Ammon's horn (tissue), 1 donor: ENCODE measurements at regions not wholly inside any gene's neighbourhood (a gene's known extent, or its start where the extent isn't known, plus 50 kb on each side); places are given as distances from the start of the nearest gene placed in this dataset.
"Not testable (repeated sequence)": the region's sequence is repeated elsewhere in the genome, so short reads cannot be mapped to it uniquely, and the experiment has no call there.

Experiments
- DNase-seq: peaks from one replicate; pipeline ENCODE4 v3.0.0-alpha.2; 2016; ENCODE audit warnings: low spot score

DNA sequence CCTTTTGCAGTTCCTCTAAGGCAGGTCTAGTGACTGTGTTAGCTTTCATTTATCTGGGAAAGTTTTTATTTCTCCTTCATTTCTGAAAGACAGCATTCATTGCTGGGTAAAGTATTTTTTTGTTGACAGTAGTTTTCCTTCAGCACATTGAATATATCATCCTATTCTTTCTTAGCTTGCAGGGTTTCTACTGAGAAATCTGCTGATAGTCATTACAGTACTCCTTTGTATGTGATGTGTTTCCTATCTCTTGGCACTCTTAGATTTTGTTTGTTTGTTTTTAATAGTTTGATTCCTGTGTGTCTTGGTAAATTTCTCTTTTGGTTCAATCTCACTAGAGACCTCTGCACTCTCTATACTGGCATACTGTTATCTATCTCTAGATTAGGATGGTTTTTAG is 1667.9 kb downstream of the SLITRK1 start:
- DNase-seq = no peak

DNA sequence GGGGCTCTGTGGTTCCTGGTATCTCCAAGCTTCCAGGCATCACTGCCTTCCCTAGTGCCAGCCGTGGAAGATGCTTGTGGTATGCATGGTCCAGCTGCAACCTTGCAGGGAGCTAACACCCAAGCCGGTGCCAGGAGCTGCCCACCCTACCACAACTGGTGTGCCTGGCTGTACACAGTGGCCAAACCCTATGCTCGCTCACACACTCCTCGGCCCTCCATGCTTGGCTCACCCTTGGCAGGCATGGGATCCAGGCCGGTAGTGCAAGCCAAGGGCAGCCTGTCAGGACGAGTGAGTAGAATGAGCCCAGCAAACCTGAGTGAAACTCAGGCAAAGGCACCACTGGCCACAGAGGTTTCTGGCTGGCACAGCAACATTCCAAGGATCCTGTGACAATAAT is 1676.0 kb downstream of the SLITRK1 start:
- DNase-seq = no peak

DNA sequence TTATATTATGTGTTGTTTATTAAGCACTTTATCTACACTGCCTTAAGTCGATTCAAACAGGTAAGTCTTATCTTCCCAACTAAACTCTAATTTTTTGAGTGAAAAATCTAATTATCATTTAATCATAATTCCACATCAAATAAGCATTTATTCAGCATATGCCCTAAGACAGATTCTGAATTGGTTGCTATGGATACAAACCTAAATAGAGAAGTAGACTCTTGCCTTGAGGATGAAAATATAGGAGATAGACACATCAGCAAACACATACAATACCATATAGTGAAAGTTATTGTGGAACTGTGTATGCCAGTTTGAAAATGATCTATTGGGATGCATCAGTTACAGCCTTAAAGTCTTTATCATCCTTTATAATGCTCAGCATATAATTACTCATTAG is 1679.9 kb downstream of the SLITRK1 start:
- DNase-seq = no peak

DNA sequence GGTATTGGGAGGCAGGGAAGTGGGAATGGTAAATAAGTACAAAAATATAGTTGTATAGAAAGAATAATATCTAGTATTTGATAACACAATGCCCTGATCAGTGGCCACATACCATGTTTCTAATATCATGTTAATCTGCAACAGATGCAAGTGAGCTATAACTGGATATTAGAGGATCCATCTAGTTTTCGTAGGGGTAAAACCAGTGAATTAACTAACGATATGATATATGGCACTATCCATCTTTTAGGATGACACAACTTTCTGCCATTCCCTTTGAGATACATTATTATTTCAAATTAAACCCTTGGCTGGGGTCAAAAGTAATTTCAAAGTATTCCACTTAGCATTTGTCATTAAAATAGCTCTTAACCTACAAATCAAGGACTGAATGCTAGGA is 1686.2 kb downstream of the SLITRK1 start:
- no peak for DNase-seq

DNA sequence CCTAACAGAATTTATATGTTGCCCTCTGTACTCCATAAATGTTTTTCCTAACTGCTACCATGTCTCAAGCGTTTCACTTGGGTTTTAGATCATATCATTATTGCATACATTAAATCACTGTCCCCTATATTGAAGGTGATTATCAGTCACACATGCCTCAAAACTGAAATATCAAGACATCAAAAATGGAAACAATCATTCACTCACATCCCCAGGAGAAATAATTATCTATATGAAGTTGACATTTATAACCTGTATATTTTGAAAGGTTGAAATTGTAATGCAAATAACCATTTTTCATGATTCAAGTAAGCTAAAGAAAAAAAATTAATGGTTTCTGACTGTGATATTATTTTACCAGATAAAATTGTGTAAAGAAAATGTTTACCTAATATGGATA is 1695.0 kb downstream of the SLITRK1 start:
- DNase-seq = no peak

DNA sequence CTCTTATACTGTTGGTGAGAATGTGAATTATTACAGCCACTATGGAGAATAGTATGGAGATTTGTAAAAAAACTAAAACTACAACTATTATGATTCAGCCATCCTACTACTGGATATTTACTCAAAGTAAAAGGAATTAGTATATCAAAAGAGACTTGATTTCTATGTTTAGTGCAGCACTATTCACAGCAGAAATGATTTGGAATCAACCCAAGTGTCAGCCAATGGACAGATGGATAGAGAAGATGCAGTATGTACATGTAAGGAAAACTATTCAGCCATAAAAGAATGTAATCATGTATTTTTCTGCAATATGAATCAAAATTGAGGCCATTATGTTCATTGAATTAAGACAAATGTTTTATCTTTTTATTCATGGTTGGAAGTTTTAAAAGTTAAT is 1705.5 kb downstream of the SLITRK1 start:
- no peak for DNase-seq

DNA sequence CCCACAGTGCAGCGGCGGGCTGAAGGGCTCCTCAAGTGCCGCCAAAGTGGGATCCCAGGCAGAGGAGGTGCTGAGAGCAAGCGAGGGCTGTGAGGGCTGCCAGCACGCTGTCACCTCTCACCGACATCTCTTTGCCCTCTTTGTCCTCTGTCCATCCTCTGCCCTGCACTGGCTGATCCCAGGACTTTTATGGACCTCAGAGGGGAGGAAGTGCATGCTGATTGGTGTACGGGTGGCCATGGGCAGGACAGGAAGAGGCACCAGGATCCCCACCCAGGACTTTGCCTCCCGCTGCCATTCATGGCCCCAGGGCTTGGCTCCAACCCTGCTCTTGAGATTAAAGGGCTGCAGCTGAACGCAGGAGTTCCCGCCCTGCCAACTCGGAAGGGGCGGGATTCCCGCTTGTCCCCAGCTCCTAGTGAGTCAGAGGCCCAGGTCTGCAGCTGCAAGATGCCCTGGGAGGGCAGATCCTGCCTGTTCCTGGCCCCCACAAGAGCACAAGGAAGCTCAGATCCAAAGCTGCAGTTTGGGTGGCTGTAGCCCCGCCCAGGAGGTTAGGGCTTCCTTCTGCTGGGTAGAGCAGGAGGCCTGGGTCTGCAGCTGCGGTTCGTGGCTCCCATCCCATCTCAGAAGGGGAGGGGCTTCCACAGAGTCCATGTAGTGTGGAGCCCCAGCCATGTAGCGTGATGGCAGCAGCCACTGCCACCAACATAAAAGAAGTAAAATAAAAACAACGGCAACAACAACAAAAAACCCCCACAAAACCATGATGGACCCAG is 1716.7 kb downstream of the SLITRK1 start:
- no peak for DNase-seq

DNA sequence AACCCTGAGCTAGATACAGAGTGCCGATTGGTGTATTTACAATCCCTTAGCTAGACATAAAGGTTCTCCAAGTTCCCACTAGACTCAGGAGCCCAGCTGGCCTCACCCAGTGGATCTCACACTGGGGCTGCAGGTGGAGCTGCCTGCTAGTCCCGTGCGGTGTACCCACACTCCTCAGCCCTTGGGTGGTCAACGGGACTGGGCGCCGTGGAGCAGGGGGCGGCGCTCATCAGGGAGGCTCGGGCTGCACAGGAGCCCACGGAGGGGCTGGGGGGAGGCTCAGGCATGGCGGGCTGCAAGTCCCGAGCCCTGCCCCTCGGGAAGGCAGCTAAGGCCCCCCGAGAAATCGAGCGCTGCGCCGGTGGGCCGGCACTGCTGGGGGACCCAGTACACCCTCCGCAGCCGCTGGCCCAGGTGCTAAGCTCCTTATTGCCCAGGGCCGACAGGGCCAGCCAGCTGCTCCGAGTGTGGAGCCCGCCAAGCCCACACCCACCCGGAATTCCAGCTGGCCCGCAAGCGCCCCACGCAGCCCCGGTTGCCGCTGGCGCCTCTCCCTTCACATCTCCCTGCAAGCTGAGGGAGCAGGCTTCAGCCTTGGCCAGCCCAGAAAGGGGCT is 1717.4 kb downstream of the SLITRK1 start:
- not testable (repeated sequence) for DNase-seq

DNA sequence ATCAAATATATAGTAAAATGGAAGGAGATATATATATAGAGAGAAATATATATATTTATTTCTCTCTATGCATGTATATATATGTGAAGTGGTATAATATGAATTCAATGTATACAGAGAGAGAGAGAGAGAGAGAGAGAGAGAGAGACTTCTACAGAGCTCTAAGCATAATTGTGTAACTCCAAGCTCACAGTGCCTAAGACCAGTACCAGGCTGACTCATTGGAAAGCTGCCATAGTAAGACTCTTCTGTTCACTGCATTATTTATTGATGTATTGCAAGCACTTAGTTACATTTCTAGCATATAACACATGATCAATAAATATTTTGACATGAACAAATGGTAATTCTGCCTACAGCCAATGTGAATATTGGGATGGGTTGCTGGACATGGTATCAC is 1734.7 kb downstream of the SLITRK1 start:
- no peak for DNase-seq

DNA sequence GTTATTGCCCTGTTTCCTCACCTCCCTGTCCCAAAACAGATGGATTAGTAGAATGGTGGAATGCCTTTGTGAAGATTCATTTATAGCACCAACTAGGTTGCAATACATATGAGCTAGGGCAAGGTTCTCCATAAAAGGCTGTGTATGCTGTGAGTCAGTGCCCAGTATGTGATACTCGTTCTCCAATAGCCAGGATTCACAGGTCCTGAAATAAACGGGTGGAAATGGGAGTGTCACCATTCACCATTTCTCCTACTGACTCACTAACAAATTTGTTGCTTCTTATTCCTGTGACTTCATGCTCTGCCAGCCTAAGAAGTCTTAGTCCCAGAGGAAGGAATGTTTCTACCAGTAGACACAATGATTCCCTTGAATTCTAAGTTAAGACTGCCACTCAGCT is 1745.4 kb downstream of the SLITRK1 start:
- DNase-seq = no peak

DNA sequence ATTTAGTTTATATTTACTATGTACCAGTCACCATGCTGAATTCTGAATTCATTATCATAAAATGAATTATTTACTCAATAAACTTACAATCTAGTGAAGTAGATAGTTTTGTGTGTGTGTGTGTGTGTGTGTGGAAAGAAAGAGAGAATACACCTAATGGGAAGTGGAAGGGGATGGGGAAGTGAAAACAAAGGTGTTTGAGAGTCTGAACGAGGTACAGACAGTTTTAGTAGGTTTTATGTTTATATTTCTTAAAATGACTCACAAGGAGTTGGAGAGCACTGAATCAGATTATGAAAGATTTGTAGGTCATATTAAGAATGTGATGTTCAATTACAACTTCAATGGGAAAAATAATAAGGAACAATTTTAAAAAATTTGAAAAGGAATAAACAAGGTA is 1753.0 kb downstream of the SLITRK1 start:
- no peak for DNase-seq

DNA sequence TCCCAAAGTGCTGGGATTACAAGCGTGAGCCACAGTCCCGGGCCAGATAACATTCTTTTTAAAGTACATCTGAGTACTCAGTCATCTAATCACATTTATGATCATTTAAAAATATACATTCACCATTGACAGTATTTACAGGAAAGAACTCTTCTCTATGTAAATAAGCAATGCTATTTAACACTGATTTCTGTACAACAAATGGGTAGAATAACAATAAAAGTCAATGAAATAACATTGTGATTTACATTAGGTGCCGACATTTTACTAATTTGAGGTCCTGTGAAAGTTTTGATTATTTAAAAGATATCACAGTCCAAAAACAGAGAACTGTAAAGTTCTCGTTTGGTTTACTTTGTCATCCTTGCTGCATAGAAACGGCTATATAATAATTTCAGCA is 1763.7 kb downstream of the SLITRK1 start:
- no peak for DNase-seq

DNA sequence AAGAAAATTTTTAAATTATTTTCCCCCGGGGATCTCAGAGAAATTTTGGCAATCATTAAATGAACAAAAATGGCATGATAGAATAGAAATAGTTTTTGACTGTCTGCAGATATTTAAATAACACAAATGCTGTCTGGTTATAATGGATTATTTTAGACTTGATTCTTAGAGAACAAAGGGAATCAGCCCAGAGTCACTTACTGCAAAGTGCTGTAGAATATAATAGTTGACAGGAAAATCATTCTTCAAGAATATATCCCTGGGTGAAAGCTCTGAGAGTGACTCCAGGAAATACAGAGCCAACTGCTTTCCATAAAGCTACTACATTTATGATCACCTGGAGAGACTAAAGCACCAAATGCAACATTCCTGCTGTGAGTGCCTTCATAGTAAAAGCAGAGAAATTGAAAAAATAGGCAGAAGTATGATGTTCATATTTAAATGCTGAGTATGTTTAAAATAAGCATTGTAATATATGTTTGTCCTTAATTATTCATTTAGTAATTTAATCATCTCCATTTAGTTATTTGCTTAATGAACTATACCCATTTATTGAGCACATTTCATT is 1765.8 kb downstream of the SLITRK1 start:
- DNase-seq = no peak

DNA sequence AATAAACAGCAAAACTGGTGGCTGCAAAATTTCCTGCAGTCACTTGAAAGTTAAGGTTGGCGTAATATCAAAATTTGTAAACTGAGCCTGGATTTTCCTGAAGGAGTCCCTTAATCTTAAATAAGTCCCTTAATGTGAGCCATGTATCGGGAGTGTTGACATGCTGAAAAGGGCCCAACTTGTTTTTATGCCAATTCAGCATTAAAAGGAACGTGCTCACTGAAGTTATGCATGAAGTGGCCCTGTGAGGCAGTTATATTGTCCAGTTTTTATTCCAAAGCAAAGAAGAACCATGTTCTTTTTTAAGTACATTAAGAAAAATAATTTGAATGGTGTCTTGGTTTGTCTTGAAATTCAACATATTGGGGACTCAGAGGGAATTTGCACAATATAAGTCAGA is 1766.9 kb downstream of the SLITRK1 start:
- DNase-seq = no peak

DNA sequence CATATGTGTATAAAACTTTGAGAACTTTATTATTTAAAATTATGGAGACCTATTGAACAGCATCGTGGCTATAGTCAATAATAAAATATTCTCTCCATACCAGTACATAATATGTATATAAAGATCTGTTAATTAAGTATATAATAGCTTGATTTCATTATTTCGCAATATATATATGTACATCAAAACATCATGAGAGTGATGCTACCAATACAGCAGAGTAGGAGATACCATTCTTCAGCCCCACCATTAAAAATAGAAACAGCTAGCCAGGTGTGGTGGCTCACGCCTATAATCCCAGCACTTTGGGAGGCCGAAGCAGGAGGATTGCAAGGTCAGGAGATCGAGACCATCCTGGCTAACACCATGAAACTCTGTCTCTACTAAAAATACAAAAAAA is 1755.3 kb upstream of the SPRY2 start:
- no peak for DNase-seq

DNA sequence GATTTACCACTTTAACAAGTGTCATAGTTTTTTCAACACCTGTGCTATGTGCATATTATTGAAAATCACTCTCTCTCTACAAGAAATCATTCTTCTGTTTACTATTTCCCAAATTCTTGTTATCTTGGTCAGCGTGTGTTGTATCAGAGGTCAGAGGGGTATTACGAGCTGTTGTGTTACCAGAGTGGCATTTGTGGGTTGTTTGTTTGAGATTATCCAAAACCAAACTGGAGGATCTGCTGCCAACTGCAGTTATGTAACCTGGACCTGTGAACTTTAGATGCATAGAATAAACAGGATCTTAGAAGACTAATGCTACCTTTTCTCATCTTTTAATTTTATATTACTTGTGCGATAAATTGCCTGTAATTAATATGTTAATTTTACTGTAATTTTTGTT is 1751.4 kb upstream of the SPRY2 start:
- no peak for DNase-seq

DNA sequence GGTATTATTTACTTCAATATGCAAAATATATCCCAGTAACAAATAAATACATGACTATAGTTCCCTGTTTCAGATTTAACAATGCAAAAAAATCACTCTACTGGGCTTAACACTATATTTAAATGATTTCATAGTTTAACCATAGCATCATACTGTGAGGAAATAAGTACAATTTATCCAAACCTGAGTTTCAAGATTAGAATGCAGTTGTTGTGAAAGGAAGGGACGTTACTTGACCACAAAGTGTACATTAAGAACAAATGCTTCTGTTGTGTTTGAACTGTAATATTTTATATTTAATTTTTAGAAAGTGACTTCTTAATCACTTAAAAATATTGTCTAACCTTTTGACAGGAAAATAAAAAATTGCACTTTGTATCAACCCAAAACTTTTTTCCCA is 1747.9 kb upstream of the SPRY2 start:
- no peak for DNase-seq

DNA sequence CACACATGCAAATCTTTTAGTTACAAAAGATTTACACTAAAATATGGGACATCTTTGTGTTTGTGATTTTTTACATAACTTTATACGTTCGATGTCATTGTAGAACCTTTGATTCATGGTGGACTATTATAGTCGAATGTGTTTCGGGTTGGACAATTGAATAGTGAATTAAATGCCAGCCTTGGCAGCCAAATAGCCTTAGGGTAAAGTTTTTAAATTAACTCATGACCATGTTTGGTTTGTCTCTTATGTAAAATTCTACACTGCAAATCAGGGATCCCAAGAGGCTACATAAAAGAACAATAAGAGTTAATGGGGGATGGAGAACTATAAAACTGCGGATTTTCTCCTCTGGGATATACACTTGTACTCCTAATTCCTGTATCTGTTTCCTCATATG is 1735.6 kb upstream of the SPRY2 start:
- DNase-seq = no peak

DNA sequence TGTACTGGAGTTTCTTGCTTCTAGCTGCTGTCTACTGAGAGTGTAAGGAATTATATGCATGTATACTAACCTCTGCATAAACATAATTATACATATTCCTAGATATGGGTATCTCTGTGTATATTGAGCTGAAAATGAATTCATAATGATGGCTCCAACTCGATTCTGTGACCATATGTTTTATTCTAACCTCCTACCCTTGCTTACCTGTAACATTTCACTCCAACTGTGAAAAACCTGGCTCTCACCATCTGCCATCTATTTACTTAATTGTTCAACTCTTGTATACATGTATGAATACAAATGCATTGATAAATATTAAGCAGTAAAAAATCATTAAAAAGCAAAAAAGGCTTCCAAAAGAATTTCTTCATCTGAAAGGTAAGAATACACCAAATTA is 1729.5 kb upstream of the SPRY2 start:
- DNase-seq = no peak

DNA sequence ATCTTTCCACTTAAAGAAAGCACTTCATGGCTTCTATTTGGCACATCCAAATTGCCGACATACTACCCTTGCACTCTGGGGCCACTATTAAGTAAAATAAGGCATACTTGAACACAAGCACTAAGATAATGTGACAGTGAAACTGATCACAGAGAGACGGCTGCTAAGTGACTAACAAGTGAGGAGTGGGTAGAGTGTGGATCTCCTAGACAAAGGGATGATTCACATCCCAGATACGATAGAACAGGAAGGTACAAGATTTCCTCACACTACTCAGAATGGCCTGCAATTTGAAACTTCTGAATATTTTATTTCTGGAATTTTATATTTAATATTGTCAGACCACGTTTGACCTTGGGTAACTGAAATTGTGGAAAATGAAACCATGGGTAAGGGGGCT is 1721.8 kb upstream of the SPRY2 start:
- DNase-seq = no peak

DNA sequence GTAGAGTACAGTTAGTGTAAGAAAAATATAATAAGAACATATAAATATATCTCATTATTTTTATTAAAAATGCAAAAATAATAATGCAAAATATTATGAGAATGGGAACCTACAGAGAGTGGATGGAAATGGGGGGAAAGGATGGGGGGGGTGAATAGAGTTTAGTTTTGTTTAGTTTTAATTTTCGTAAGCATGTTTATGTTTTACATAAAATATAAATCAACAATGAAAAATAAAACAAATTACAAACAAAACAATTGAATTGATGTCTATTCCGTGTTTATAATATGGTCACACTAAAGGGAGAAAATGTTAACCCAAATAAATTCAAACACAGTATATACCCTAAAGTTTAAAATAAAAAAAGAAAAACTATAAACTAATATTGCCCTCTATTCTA is 1717.4 kb upstream of the SPRY2 start:
- no peak for DNase-seq

DNA sequence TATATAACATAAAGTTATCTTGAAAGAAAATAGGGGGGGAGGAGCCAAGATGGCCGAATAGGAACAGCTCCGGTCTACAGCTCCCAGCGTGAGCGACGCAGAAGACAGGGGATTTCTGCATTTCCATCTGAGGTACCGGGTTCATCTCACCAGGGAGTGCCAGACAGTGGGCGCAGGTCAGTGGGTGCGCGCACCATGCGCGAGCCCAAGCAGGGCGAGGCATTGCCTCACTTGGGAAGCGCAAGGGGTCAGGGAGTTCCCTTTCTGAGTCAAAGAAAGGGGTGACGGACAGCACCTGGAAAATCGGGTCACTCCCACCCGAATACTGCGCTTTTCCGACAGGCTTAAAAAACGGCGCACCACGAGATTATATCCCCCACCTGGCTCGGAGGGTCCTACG is 1704.4 kb upstream of the SPRY2 start:
- not testable (repeated sequence) for DNase-seq

DNA sequence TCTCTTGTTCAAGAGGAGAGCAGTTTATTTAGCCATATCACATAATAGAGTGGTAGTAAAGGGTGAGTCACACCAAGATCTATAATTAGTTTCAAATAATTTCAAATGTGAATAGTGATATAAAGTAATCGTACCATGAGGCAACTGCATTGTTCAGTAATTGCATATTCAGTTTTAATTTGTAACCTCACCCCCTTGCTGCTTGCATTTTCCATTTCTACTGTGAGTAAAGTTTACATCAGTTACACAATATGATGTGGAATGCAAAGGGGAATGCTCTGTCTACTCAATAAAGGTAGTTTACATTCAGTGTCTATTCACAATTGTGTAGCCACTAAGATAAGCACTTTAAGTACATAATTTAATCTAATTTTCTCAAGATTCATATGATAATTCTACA is 1695.7 kb upstream of the SPRY2 start:
- no peak for DNase-seq

DNA sequence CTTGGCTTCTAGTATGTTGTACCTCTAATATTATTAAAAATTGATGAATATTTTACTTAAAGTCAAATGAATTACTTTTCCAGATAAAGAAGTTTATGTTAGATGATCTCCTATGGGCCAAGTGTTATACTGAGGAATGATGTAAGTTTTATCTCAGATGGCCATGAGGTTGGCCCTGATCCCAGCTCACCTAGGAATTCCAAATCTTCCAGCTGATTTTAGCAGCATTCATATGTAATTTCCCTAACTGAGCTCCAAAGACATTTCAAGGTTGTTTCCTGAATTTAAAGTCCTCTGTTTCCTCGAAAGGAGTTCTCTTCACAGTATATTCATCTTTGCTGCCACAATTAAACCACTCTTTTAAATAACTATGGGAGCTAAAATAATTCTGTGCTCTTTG is 1670.4 kb upstream of the SPRY2 start:
- no peak for DNase-seq
